K562 (cell line): ENCODE measurements at regions not wholly inside any gene's neighbourhood (a gene's known extent, or its start where the extent isn't known, plus 50 kb on each side); places are given as distances from the start of the nearest gene placed in this dataset.

ENCODE experiments used
- ATAC-seq: fragments of 200-7000 bp; cut with Tn5 transposase; 3 replicates; pipeline ENCODE4 v1.9.1; 2020; ENCODE audit warnings: moderate library complexity
- BruUV-seq: library from RNA; stranded (reverse); fragments of 400-500 nt; replicated peaks from 2 replicates; lab custom pipeline; 2021; lab: Mats Ljungman, UMichigan
- CTCF ChIA-PET: fragments of 300-600 bp; formaldehyde crosslinking; extraction: SDS; loops from one replicate; lab custom pipeline; 2021; ENCODE audit warnings: low intra/inter-chr PET ratio; lab: Yijun Ruan, JAX
- POLR2A ChIA-PET: fragments of 300-600, 350-650 bp; sonication (Branson Sonifier 250); formaldehyde crosslinking; extraction: SDS; loops from one replicate; lab custom pipeline; 2021; ENCODE audit warnings: antibody characterized with exemption, inconsistent platforms; lab: Yijun Ruan, JAX
- DNase-seq, 4 experiments: peaks; one replicate each; pipeline versions ENCODE4 v3.0.0 to v3.0.0-alpha.2; 2011 to 2018; ENCODE audit warnings: low spot score in 3 of 4, mixed read lengths in 3 of 4; ENCODE audit errors: extremely low read depth in 1 of 4
- FAIRE-seq: peaks from 2 replicates; lab custom pipeline; 2011; peaks lifted over from hg19 to GRCh38; lab: Jason Lieb, UNC
- H2AFZ ChIP-seq: 2 replicates; pipeline ENCODE4 v1.6.0; 2011; ENCODE audit warnings: low read depth, low read length, control low read depth, inconsistent platforms
- H3K27ac ChIP-seq: fragments of 200-600 bp; 3 replicates; pipeline ENCODE4 v1.8.0; 2011; ENCODE audit warnings: low read depth, mild to moderate bottlenecking, control low read depth, inconsistent platforms, low read length, moderate library complexity, mixed read lengths; ENCODE audit errors: extremely low read depth
- H3K27me3 ChIP-seq, 2 experiments: fragments of 300-600 bp in 1 of 2; 2 replicates in 1 of 2; 3 replicates in 1 of 2; pipeline versions ENCODE4 v1.6.0 to v1.8.0; 2011; ENCODE audit warnings: inconsistent platforms in 2 of 2, low read length in 2 of 2, mild to moderate bottlenecking in 1 of 2, mixed read lengths in 1 of 2, moderate library complexity in 1 of 2; ENCODE audit not compliant: control insufficient read depth in 2 of 2, insufficient read depth in 2 of 2
- H3K36me3 ChIP-seq: fragments of 300-600 bp; 3 replicates; pipeline ENCODE4 v1.8.0; 2011; ENCODE audit warnings: mild to moderate bottlenecking, low read length, inconsistent platforms; ENCODE audit not compliant: control insufficient read depth, insufficient read depth
- H3K4me1 ChIP-seq, 2 experiments: fragments of 200-600 bp in 1 of 2; replicated peaks in 1 of 2; 2 replicates in 1 of 2; 3 replicates in 1 of 2; pipeline versions ENCODE4 v1.5.1 to v1.8.0; 2011; ENCODE audit warnings: inconsistent platforms in 2 of 2, low read length in 2 of 2, mild to moderate bottlenecking in 1 of 2, mixed read lengths in 1 of 2, moderate library complexity in 1 of 2; ENCODE audit not compliant: control insufficient read depth in 2 of 2, insufficient read depth in 2 of 2
- H3K4me2 ChIP-seq: 2 replicates; pipeline ENCODE4 v1.6.1; 2011; ENCODE audit warnings: low read length, control low read depth, inconsistent platforms, mixed read lengths; ENCODE audit not compliant: insufficient read depth
- H3K4me3 ChIP-seq: fragments of 200-600 bp; sonication (generic), shearing (Covaris generic); 2 replicates; pipeline ENCODE4 v1.5.1; 2016; ENCODE audit warnings: control low read depth, inconsistent platforms
- H3K79me2 ChIP-seq: fragments of 200-600 bp; 3 replicates; pipeline ENCODE4 v1.8.0; 2011; ENCODE audit warnings: low read length, inconsistent platforms; ENCODE audit not compliant: control insufficient read depth, insufficient read depth
- H3K9ac ChIP-seq, 2 experiments: 2 replicates each; pipeline versions ENCODE4 v1.6.0 to v1.6.1; 2011; ENCODE audit warnings: low read depth in 2 of 2, low read length in 2 of 2, control low read depth in 1 of 2, inconsistent platforms in 1 of 2, mild to moderate bottlenecking in 1 of 2, mixed read lengths in 1 of 2; ENCODE audit not compliant: insufficient read depth in 1 of 2
- H3K9me1 ChIP-seq: one replicate; pipeline ENCODE4 v1.6.0; 2011; ENCODE audit warnings: inconsistent platforms, mild to moderate bottlenecking, low read length, moderate library complexity; ENCODE audit not compliant: control insufficient read depth, insufficient read depth
- H3K9me3 ChIP-seq: replicated peaks from 2 replicates; pipeline ENCODE4 v1.5.1; 2011; ENCODE audit warnings: low read depth, low read length, inconsistent platforms; ENCODE audit not compliant: control insufficient read depth, insufficient read depth
- H4K20me1 ChIP-seq: replicated peaks from 2 replicates; pipeline ENCODE4 v1.6.1; 2011; ENCODE audit warnings: low read length, inconsistent platforms, mixed read lengths; ENCODE audit not compliant: control insufficient read depth, insufficient read depth
- ARNT ChIP-seq, 2 experiments: fragments of 450-650 bp; IDR thresholded peaks; 2 replicates each; pipeline ENCODE4 v1.6.1; 2016; ENCODE audit warnings: mild to moderate bottlenecking in 1 of 2
- ATF1 ChIP-seq, 2 experiments: fragments of 450-650 bp in 1 of 2; IDR thresholded peaks; 2 replicates each; pipeline ENCODE4 v1.6.1; 2016; ENCODE audit warnings: missing compliant biosample characterization in 1 of 2, missing genetic modification characterization in 1 of 2
- BACH1 ChIP-seq: fragments of 200-800 bp; sonication (Bioruptor generic); IDR thresholded peaks from 2 replicates; pipeline ENCODE4 v1.6.1; 2016; ENCODE audit warnings: missing genetic modification characterization, missing compliant biosample characterization
- BRD4 ChIP-seq: fragments of 200-600 bp; sonication (generic); IDR thresholded peaks from 2 replicates; pipeline ENCODE4 v1.6.1; 2017; ENCODE audit warnings: inconsistent platforms
- CHD4 ChIP-seq: fragments of 200-600 bp; sonication (generic); IDR thresholded peaks from 3 replicates; pipeline ENCODE4 v1.6.1; 2012; ENCODE audit warnings: low read depth, mild to moderate bottlenecking, mixed read lengths, low read length, inconsistent platforms; ENCODE audit not compliant: insufficient read depth, insufficient replicate concordance, poor library complexity, severe bottlenecking
- CREB1 ChIP-seq, 2 experiments: sonication (generic) in 1 of 2; formaldehyde crosslinking in 1 of 2; IDR thresholded peaks; 2 replicates each; pipeline versions ENCODE4 v1.6.1 to v1.8.0; 2012 to 2022; ENCODE audit warnings: inconsistent platforms in 1 of 2, mild to moderate bottlenecking in 1 of 2, missing genetic modification reagents in 1 of 2, moderate library complexity in 1 of 2
- FOXK2 ChIP-seq, 2 experiments: fragments of 450-650 bp; IDR thresholded peaks in 1 of 2; conservative IDR thresholded peaks in 1 of 2; 2 replicates each; pipeline ENCODE4 v1.6.1; 2016; ENCODE audit warnings: low read depth in 2 of 2, mild to moderate bottlenecking in 1 of 2
- IFI16 ChIP-seq: fragments of 250-450 bp; sonication (Bioruptor Pico); IDR thresholded peaks from 2 replicates; pipeline ENCODE4 v2.1.2; 2022; ENCODE audit warnings: mild to moderate bottlenecking, inconsistent platforms
- JUND ChIP-seq, 2 experiments: IDR thresholded peaks; 2 replicates in 1 of 2; 3 replicates in 1 of 2; pipeline ENCODE4 v1.6.1; 2011; ENCODE audit warnings: borderline replicate concordance in 2 of 2, low read depth in 2 of 2, low read length in 2 of 2, improper control_type of control experiment in 1 of 2, missing biosample characterization in 1 of 2, missing genetic modification characterization in 1 of 2, missing genetic modification reagents in 1 of 2
- L3MBTL2 ChIP-seq: fragments of 450-650 bp; IDR thresholded peaks from 2 replicates; pipeline ENCODE4 v1.6.1; 2016; ENCODE audit warnings: mild to moderate bottlenecking, moderate library complexity
- MXD1 ChIP-seq: fragments of 250-450 bp; sonication (Bioruptor Pico); IDR thresholded peaks from 2 replicates; pipeline ENCODE4 v1.8.0; 2021; ENCODE audit warnings: borderline replicate concordance, mild to moderate bottlenecking, moderate library complexity; ENCODE audit not compliant: poor library complexity, severe bottlenecking
- PTRF ChIP-seq: fragments of 450-650 bp; IDR thresholded peaks from 2 replicates; pipeline ENCODE4 v1.6.1; 2016; ENCODE audit warnings: mild to moderate bottlenecking, missing genetic modification characterization, missing compliant biosample characterization
- TCFL5 ChIP-seq: fragments of 250-450 bp; sonication (Bioruptor Pico); conservative IDR thresholded peaks from 2 replicates; pipeline ENCODE4 v1.6.1; 2021; ENCODE audit warnings: mild to moderate bottlenecking, moderate library complexity, matching md5 sums
- ZNF644 ChIP-seq: fragments of 200-800 bp; sonication (Bioruptor generic); IDR thresholded peaks from 2 replicates; pipeline ENCODE4 v1.6.1; 2016; ENCODE audit warnings: low read depth, missing genetic modification characterization, missing compliant biosample characterization
- ZNF668 ChIP-seq: fragments of 250-450 bp; sonication (Bioruptor Pico); IDR thresholded peaks from 2 replicates; pipeline ENCODE4 v1.8.0; 2022; ENCODE audit warnings: mild to moderate bottlenecking, inconsistent platforms
- WGBS: fragments of 100-300 bp; shearing (Covaris generic); methylation state at CpG from one replicate; pipeline ENCODE4 v1.1.6; 2016; ENCODE audit warnings: low coverage, mixed read lengths; ENCODE audit not compliant: insufficient coverage; ENCODE audit errors: missing lambda C conversion rate; 5-methylcytosine and 5-hydroxymethylcytosine counted together
- in situ Hi-C: fragments of 300-500 bp; cut with MboI; formaldehyde crosslinking; loops from 4 replicates; pipeline ENCODE4 v1.15.0; 2018; ENCODE audit warnings: inconsistent platforms, mixed read lengths
- intact Hi-C: fragments of 100-400 bp; cut with micrococcal nuclease; formaldehyde crosslinking; loops from 2 replicates; pipeline ENCODE4 v1.14.2; 2022
- TF ChIP-seq, protein P1 (sequence below): fragments of 250-450 bp; sonication (Bioruptor Pico); IDR thresholded peaks from 2 replicates; pipeline ENCODE4 v1.8.0; 2022; ENCODE audit warnings: inconsistent platforms

GRCh38 chr7:106563466-106564150, 97.3 kb downstream of the CCDC71L start:
- BruUV-seq: no TSS peak
- H3K9ac ChIP-seq: 0 out of 4 replicates have a peak overlapping the region, but pooled peaks of 1 of the 2 experiments have one; percentile 1
- TF ChIP-seq ZNF644: peak; percentile 22; the same call in 1 of the 2 replicates
- no peak for TF ChIP-seq JUND (IDR thresholded peaks at IDR 0.05; ENCODE audit: borderline replicate concordance, low read depth, low read length)
- TF ChIP-seq JUND (tag; IDR thresholded peaks at IDR 0.05; ENCODE audit: borderline replicate concordance, low read depth, low read length): 0 out of 3 replicates have a peak, but pooled peaks have one; percentile 43
- TF ChIP-seq ZNF668 (CRISPR knock-in tag): 0 out of 2 replicates have a peak, but pooled peaks have one; percentile 4
- no peak for TF ChIP-seq ATF1 (CRISPR knock-in tag; IDR thresholded peaks at IDR 0.05)
- TF ChIP-seq ATF1 (tag; IDR thresholded peaks at IDR 0.05): peak; percentile 38; the same call in 1 of the 2 replicates
- TF ChIP-seq, protein P1, sequence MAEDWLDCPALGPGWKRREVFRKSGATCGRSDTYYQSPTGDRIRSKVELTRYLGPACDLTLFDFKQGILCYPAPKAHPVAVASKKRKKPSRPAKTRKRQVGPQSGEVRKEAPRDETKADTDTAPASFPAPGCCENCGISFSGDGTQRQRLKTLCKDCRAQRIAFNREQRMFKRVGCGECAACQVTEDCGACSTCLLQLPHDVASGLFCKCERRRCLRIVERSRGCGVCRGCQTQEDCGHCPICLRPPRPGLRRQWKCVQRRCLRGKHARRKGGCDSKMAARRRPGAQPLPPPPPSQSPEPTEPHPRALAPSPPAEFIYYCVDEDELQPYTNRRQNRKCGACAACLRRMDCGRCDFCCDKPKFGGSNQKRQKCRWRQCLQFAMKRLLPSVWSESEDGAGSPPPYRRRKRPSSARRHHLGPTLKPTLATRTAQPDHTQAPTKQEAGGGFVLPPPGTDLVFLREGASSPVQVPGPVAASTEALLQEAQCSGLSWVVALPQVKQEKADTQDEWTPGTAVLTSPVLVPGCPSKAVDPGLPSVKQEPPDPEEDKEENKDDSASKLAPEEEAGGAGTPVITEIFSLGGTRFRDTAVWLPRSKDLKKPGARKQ (CRISPR knock-in tag): no peak
- no peak for TF ChIP-seq FOXK2 (conservative IDR thresholded peaks at IDR 0.05 in 1 of 2, IDR thresholded peaks at IDR 0.05 in 1 of 2; ENCODE audit: low read depth in 2 of 2)
- no peak for TF ChIP-seq IFI16 (CRISPR knock-in tag)
- no peak for TF ChIP-seq MXD1 (CRISPR knock-in tag)
- no peak for TF ChIP-seq CHD4
- TF ChIP-seq BRD4: peak; percentile 92
- no peak for TF ChIP-seq TCFL5 (CRISPR knock-in tag)
- peak; percentile 61; the same call in 1 of the 2 replicates for TF ChIP-seq BACH1 (tag)
- no peak for TF ChIP-seq PTRF (tag)
- TF ChIP-seq CREB1 (IDR thresholded peaks at IDR 0.05): no peak
- TF ChIP-seq CREB1 (CRISPR knock-in tag; IDR thresholded peaks at IDR 0.05): 0 out of 2 replicates have a peak, but pooled peaks have one; percentile 6
- TF ChIP-seq L3MBTL2: peak; percentile 4; the same call in 1 of the 2 replicates
- 0 out of 4 replicates have a peak, but pooled peaks of 1 of the 2 experiments have one; percentile 15 for TF ChIP-seq ARNT (IDR thresholded peaks at IDR 0.05)

More at GRCh38 chr7:106563466-106564150, 97.3 kb downstream of the CCDC71L start:
- no peaks in the 10 kb centered on the region; the same call in 2 of the 3 replicates for H3K36me3 ChIP-seq
- no peaks in the 10 kb centered on the region for H3K79me2 ChIP-seq
- no peak overlapping the region for H3K4me2 ChIP-seq
- WGBS: 32% methylated on average over 3 of the region's 3 CpGs
- ChIA-PET CTCF (no interaction called here), POLR2A (interaction anchor here (0.6 to 1.1 kb wide), 4 partner anchors 7 to 89 kb away, joined by 3 to 6 read pairs (median 4); no protein-coding TSS in a partner anchor)
- H3K27me3 ChIP-seq: no peaks in the 10 kb centered on the region
- peak overlapping the region; percentile 50 for H2AFZ ChIP-seq
- H3K9me1 ChIP-seq: peaks cover 3% of the 10 kb centered on the region
- H3K9me3 ChIP-seq: peaks cover 13% of the 10 kb centered on the region
- peak; percentile 40 for ATAC-seq
- H4K20me1 ChIP-seq: no peaks in the 10 kb centered on the region
- H3K4me1 ChIP-seq: peaks cover 17 to 60% of the 10 kb centered on the region in 2 experiments
- no peak for FAIRE-seq
- DNase-seq: peak in 1 of 4 experiments; percentile 65
- in situ Hi-C loops: loop anchor here (10.0 kb wide), 1 partner anchor 91 kb away; no protein-coding TSS in a partner anchor
- intact Hi-C loops: loop anchor here (10.0 kb wide), 1 partner anchor 451 kb away; no protein-coding TSS in a partner anchor
- peak overlapping the region; percentile 7; the same call in 1 of the 3 replicates for H3K27ac ChIP-seq
- no peak overlapping the region for H3K4me3 ChIP-seq
